HG03469 (cell line): ENCODE measurements at regions not wholly inside any gene's neighbourhood (a gene's known extent, or its start where the extent isn't known, plus 50 kb on each side); places are given as distances from the start of the nearest gene placed in this dataset.

Experiments
- ATAC-seq: cut with Tn5 transposase; IDR thresholded peaks from one replicate; pipeline ENCODE4 v1.9.1; 2021; ENCODE audit warnings: mild to moderate bottlenecking, moderate library complexity, moderate number of reproducible peaks; ENCODE audit not compliant: unreplicated experiment

GRCh38 chr4:100086766-100087431 lies 103.4 kb downstream of the DDIT4L start:
- no peak for ATAC-seq

- no peak for ATAC-seq
These were observed 105.4 kb downstream of the DDIT4L start for GRCh38 chr4:100084892-100085291.

- peak; percentile 22 for ATAC-seq
These were observed 107.0 kb downstream of the DDIT4L start for GRCh38 chr4:100083289-100083688.

- peak; percentile 53 for ATAC-seq
These were observed 107.4 kb downstream of the DDIT4L start for GRCh38 chr4:100082852-100083251.

GRCh38 chr4:100081491-100081890 lies 108.8 kb downstream of the DDIT4L start:
- no peak for ATAC-seq

- no peak for ATAC-seq
These were observed 111.0 kb downstream of the DDIT4L start for GRCh38 chr4:100079264-100079663.

- no peak for ATAC-seq
These were observed 113.5 kb downstream of the DDIT4L start for GRCh38 chr4:100076753-100077152.

- no peak for ATAC-seq
These were observed 114.6 kb downstream of the DDIT4L start for GRCh38 chr4:100075486-100076270.

- no peak for ATAC-seq
These were observed 115.2 kb downstream of the DDIT4L start for GRCh38 chr4:100075056-100075455.

- ATAC-seq, result no peak
These were observed 118.8 kb downstream of the DDIT4L start for GRCh38 chr4:100071506-100071905.

- no peak for ATAC-seq
These were observed 119.4 kb downstream of the DDIT4L start for GRCh38 chr4:100070868-100071267.

GRCh38 chr4:100069207-100069606 lies 119.1 kb upstream of the H2AZ1 start:
- no peak for ATAC-seq

GRCh38 chr4:100067255-100067654 lies 117.2 kb upstream of the H2AZ1 start:
- ATAC-seq, result no peak

GRCh38 chr4:100063355-100063754 lies 113.3 kb upstream of the H2AZ1 start:
- no peak for ATAC-seq

- ATAC-seq, result no peak
These were observed 112.8 kb upstream of the H2AZ1 start for GRCh38 chr4:100062921-100063320.

- ATAC-seq, result no peak
These were observed 111.8 kb upstream of the H2AZ1 start for GRCh38 chr4:100061835-100062234.

GRCh38 chr4:100060765-100061416 lies 110.8 kb upstream of the H2AZ1 start:
- peak; percentile 71 for ATAC-seq

- no peak for ATAC-seq
These were observed 109.4 kb upstream of the H2AZ1 start for GRCh38 chr4:100059467-100059866.

- no peak for ATAC-seq
These were observed 106.6 kb upstream of the H2AZ1 start for GRCh38 chr4:100056701-100057100.

GRCh38 chr4:100054071-100054470 lies 104.0 kb upstream of the H2AZ1 start:
- ATAC-seq, result no peak

GRCh38 chr4:100049872-100050271 lies 99.8 kb upstream of the H2AZ1 start:
- ATAC-seq, result no peak

- no peak for ATAC-seq
These were observed 92.6 kb upstream of the H2AZ1 start for GRCh38 chr4:100042711-100043110.
